ENCODE measurements at regions not wholly inside any gene's neighbourhood (a gene's known extent, or its start where the extent isn't known, plus 50 kb on each side); places are given as distances from the start of the nearest gene placed in this dataset.
"Not testable (repeated sequence)": the region's sequence is repeated elsewhere in the genome, so short reads cannot be mapped to it uniquely, and the experiment has no call there.

GRCh38 chr3:153349108-153349499 is 187.1 kb downstream of the RAP2B start:
- no peak overlapping the region for H3K4me3 Mint-ChIP-seq
- H3K36me3 Mint-ChIP-seq (ENCODE audit: low read depth), result no peaks in the 10 kb centered on the region
- DNase-seq (no peak), ATAC-seq (no peak)
- intact Hi-C loops (cut with DNase I, micrococcal nuclease), result no loop called here
- H3K4me1 Mint-ChIP-seq, result peaks cover 2% of the 10 kb centered on the region
- peaks cover 7% of the 10 kb centered on the region for H3K27me3 Mint-ChIP-seq
- H3K27ac Mint-ChIP-seq, result no peak overlapping the region
- H3K9me3 Mint-ChIP-seq (ENCODE audit: low read depth), result no peaks in the 10 kb centered on the region
- CTCF ChIA-PET, result no interaction called here
- POLR2A ChIA-PET, result no interaction called here

DNA sequence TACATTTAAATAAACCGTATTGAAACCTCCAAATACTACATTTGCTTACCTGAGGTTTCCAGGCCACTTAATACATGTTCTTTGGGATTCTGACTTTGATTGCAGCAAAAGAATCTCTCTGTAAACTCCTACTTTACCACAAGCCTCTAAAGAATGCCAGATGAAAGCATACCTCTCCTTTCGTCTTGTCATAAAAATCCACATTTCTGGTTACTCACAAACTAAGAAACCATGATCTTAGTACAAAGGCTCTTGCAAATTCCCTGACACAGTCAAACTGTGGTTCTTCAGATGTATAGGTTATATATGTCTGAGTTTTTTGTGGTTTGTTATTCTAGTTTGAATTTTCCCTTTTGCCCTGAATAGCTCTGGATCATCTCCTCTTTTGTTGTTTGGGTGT is 188.4 kb downstream of the RAP2B start:
- peak; percentile 51 for ATAC-seq
- no peak for DNase-seq
- Mint-ChIP-seq H3K4me3 (no peak overlapping the region), H3K27me3 (peaks cover 7% of the 10 kb centered on the region), H3K36me3 (ENCODE audit: low read depth) (no peaks in the 10 kb centered on the region), H3K9me3 (ENCODE audit: low read depth) (no peaks in the 10 kb centered on the region), H3K4me1 (peaks cover 2% of the 10 kb centered on the region), H3K27ac (no peak overlapping the region)
- intact Hi-C loops (cut with DNase I, micrococcal nuclease), result loop anchor here in 1 of 2 experiments (5.0 kb wide), 1 partner anchor 183 kb away; no protein-coding TSS in a partner anchor
- CTCF ChIA-PET, result interaction anchor here (0.8 kb wide), 1 partner anchor 51 kb away, joined by 3 read pairs; no protein-coding TSS in a partner anchor
- POLR2A ChIA-PET, result no interaction called here

- intact Hi-C loops (cut with DNase I, micrococcal nuclease), result loop anchor here in 1 of 2 experiments (5.0 kb wide), 1 partner anchor 187 kb away; no protein-coding TSS in a partner anchor
Observed at GRCh38 chr3:153354641-153355040, 192.6 kb downstream of the RAP2B start.

DNA sequence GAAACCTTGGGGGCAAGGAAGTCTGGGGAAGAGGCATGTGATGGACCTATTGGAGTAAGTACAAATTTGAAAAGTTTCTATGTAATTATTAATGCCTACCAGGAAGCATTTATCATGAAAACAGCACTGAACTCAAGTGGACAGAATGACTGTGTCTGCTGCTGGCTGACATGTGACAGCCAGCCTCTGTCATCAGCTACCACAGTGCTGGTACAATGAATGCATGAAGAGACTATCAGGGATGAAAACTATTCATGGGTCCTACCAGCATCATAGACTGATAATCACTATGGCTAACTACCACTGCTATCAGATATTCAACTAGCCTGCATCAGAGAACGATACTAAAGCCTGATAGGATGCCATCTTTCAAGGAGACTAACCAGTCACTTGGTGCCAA is 193.5 kb downstream of the RAP2B start:
- intact Hi-C loops (cut with DNase I, micrococcal nuclease), result no loop called here
- H3K9me3 Mint-ChIP-seq (ENCODE audit: low read depth), result no peaks in the 10 kb centered on the region
- POLR2A ChIA-PET, result interaction anchor here (0.7 kb wide), 1 partner anchor 172 kb away, joined by 3 read pairs; no protein-coding TSS in a partner anchor
- no peaks in the 10 kb centered on the region for H3K36me3 Mint-ChIP-seq (ENCODE audit: low read depth)
- no peaks in the 10 kb centered on the region for H3K4me1 Mint-ChIP-seq
- ATAC-seq (no peak), DNase-seq (no peak)
- CTCF ChIA-PET, result interaction anchor here (0.6 kb wide), 1 partner anchor 237 kb away, joined by 3 read pairs; no protein-coding TSS in a partner anchor
- no peak overlapping the region for H3K27ac Mint-ChIP-seq
- no peak overlapping the region for H3K4me3 Mint-ChIP-seq
- peaks cover 2% of the 10 kb centered on the region for H3K27me3 Mint-ChIP-seq

More at GRCh38 chr3:153354641-153355040, 192.6 kb downstream of the RAP2B start:
- Mint-ChIP-seq H3K36me3 (ENCODE audit: low read depth) (no peaks in the 10 kb centered on the region), H3K9me3 (ENCODE audit: low read depth) (no peaks in the 10 kb centered on the region), H3K27ac (no peak overlapping the region), H3K27me3 (peaks cover 4% of the 10 kb centered on the region), H3K4me1 (peaks cover 2% of the 10 kb centered on the region), H3K4me3 (no peak overlapping the region)
- ATAC-seq (no peak), DNase-seq (no peak)
- ChIA-PET CTCF (no interaction called here), POLR2A (no interaction called here)

- intact Hi-C loops (cut with DNase I, micrococcal nuclease), result no loop called here
- H3K4me1 Mint-ChIP-seq, result no peaks in the 10 kb centered on the region
- DNase-seq, result no peak
- ChIA-PET CTCF (no interaction called here), POLR2A (no interaction called here)
- ATAC-seq, result no peak
- no peak overlapping the region for H3K27ac Mint-ChIP-seq
- H3K27me3 Mint-ChIP-seq, result peaks cover 2% of the 10 kb centered on the region
- H3K36me3 Mint-ChIP-seq (ENCODE audit: low read depth), result no peaks in the 10 kb centered on the region
- no peaks in the 10 kb centered on the region for H3K9me3 Mint-ChIP-seq (ENCODE audit: low read depth)
- no peak overlapping the region for H3K4me3 Mint-ChIP-seq
Observed at GRCh38 chr3:153356908-153357307, 194.9 kb downstream of the RAP2B start.

- POLR2A ChIA-PET, result no interaction called here
- ATAC-seq (no peak), DNase-seq (no peak)
- H3K4me3 Mint-ChIP-seq, result no peak overlapping the region
- H3K27ac Mint-ChIP-seq, result no peak overlapping the region
- intact Hi-C loops (cut with DNase I, micrococcal nuclease), result no loop called here
- no peaks in the 10 kb centered on the region for H3K36me3 Mint-ChIP-seq (ENCODE audit: low read depth)
- CTCF ChIA-PET, result no interaction called here
- H3K9me3 Mint-ChIP-seq (ENCODE audit: low read depth), result no peaks in the 10 kb centered on the region
- no peaks in the 10 kb centered on the region for H3K4me1 Mint-ChIP-seq
- no peaks in the 10 kb centered on the region for H3K27me3 Mint-ChIP-seq
Observed at GRCh38 chr3:153357436-153357835, 195.4 kb downstream of the RAP2B start.

- ATAC-seq (no peak), DNase-seq (no peak)
- peaks cover 11% of the 10 kb centered on the region for H3K9me3 Mint-ChIP-seq (ENCODE audit: low read depth)
- POLR2A ChIA-PET, result no interaction called here
- no peak overlapping the region for H3K27ac Mint-ChIP-seq
- H3K4me1 Mint-ChIP-seq, result no peaks in the 10 kb centered on the region
- no peaks in the 10 kb centered on the region for H3K27me3 Mint-ChIP-seq
- CTCF ChIA-PET, result no interaction called here
- intact Hi-C loops (cut with DNase I, micrococcal nuclease), result no loop called here
- no peaks in the 10 kb centered on the region for H3K36me3 Mint-ChIP-seq (ENCODE audit: low read depth)
- no peak overlapping the region for H3K4me3 Mint-ChIP-seq
Observed at GRCh38 chr3:153369561-153370374, 207.7 kb downstream of the RAP2B start.

- Mint-ChIP-seq H3K4me1 (no peaks in the 10 kb centered on the region), H3K27ac (no peak overlapping the region), H3K36me3 (ENCODE audit: low read depth) (no peaks in the 10 kb centered on the region), H3K27me3 (no peaks in the 10 kb centered on the region), H3K9me3 (ENCODE audit: low read depth) (peaks cover 6% of the 10 kb centered on the region), H3K4me3 (no peak overlapping the region)
- ATAC-seq (no peak), DNase-seq (no peak)
- CTCF ChIA-PET, result no interaction called here
- intact Hi-C loops (cut with DNase I, micrococcal nuclease), result no loop called here
- POLR2A ChIA-PET, result no interaction called here
Observed at GRCh38 chr3:153370680-153371079, 208.7 kb downstream of the RAP2B start.

GRCh38 chr3:153372326-153372725 is 210.3 kb downstream of the RAP2B start:
- H3K4me1 Mint-ChIP-seq, result no peaks in the 10 kb centered on the region
- no peak for DNase-seq
- no peak for ATAC-seq
- H3K4me3 Mint-ChIP-seq, result no peak overlapping the region
- intact Hi-C loops (cut with DNase I, micrococcal nuclease), result no loop called here
- no peak overlapping the region for H3K27ac Mint-ChIP-seq
- peaks cover 4% of the 10 kb centered on the region for H3K9me3 Mint-ChIP-seq (ENCODE audit: low read depth)
- H3K36me3 Mint-ChIP-seq (ENCODE audit: low read depth), result no peaks in the 10 kb centered on the region
- CTCF ChIA-PET, result no interaction called here
- H3K27me3 Mint-ChIP-seq, result no peaks in the 10 kb centered on the region
- POLR2A ChIA-PET, result no interaction called here

DNA sequence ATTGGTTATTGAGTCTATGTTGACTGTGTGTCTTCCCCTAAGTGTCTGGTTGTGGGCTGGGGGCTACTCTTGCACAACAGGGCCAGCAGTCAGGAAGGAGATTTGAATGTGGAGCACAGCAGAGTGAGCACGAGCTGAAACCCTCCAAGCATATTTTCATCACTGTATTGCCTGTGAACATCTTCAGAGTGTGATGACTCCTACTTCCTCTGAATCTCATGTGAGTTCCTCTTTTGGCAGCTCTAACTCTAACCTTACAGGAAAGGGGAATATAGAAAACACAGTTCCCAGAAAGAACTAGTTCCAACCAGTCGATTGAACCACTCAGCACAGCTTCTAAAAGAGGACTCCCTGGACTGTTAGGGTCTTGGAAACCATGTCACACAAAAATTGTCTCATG is 211.6 kb downstream of the RAP2B start:
- no peak for DNase-seq
- H3K27me3 Mint-ChIP-seq, result no peaks in the 10 kb centered on the region
- ATAC-seq, result no peak
- intact Hi-C loops (cut with DNase I, micrococcal nuclease), result no loop called here
- ChIA-PET CTCF (no interaction called here), POLR2A (no interaction called here)
- no peaks in the 10 kb centered on the region for H3K4me1 Mint-ChIP-seq
- H3K4me3 Mint-ChIP-seq, result no peak overlapping the region
- peaks cover 4% of the 10 kb centered on the region for H3K9me3 Mint-ChIP-seq (ENCODE audit: low read depth)
- no peaks in the 10 kb centered on the region for H3K36me3 Mint-ChIP-seq (ENCODE audit: low read depth)
- H3K27ac Mint-ChIP-seq, result no peak overlapping the region

- H3K27me3 Mint-ChIP-seq; CTCF ChIA-PET; H3K4me3 Mint-ChIP-seq; H3K4me1 Mint-ChIP-seq; H3K27ac Mint-ChIP-seq; DNase-seq; H3K36me3 Mint-ChIP-seq (ENCODE audit: low read depth); H3K9me3 Mint-ChIP-seq (ENCODE audit: low read depth); ATAC-seq; intact Hi-C loops (cut with DNase I, micrococcal nuclease); POLR2A ChIA-PET: not testable (repeated sequence)
Observed at GRCh38 chr3:153378366-153378765, 216.3 kb downstream of the RAP2B start.

DNA sequence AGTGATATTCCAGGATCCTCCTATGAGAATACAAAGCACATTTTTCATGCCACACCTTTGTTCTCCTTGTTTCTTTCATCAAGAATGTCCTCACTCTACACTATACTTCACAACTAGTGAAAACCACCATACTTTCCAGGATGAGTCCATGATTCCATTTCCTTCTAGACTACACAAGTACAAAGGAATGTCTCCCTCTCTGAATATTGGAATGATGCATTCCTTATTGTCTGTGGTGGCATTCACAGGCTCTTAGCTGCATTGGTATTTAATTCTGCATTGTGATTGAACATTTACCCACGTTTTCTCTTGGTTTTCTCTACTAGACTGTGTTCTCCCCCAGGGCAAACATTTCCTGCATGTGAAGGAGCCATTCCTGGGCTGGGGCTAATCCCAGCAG is 217.5 kb downstream of the RAP2B start:
- no peaks in the 10 kb centered on the region for H3K4me1 Mint-ChIP-seq
- ATAC-seq (no peak), DNase-seq (no peak)
- no peak overlapping the region for H3K4me3 Mint-ChIP-seq
- no peak overlapping the region for H3K27ac Mint-ChIP-seq
- H3K27me3 Mint-ChIP-seq, result no peaks in the 10 kb centered on the region
- intact Hi-C loops (cut with DNase I, micrococcal nuclease), result no loop called here
- H3K36me3 Mint-ChIP-seq (ENCODE audit: low read depth), result no peaks in the 10 kb centered on the region
- H3K9me3 Mint-ChIP-seq (ENCODE audit: low read depth), result no peaks in the 10 kb centered on the region
- ChIA-PET POLR2A (no interaction called here), CTCF (no interaction called here)

Measured in activated CD4-positive, alpha-beta T cell treated with anti-CD3 and anti-CD28 coated beads for 36 hours (primary cell).